Suprapubic skin (tissue), 4 donors: ENCODE measurements at regions not wholly inside any gene's neighbourhood (a gene's known extent, or its start where the extent isn't known, plus 50 kb on each side); places are given as distances from the start of the nearest gene placed in this dataset.

Source experiments
- POLR2A ChIP-seq, 2 donors: fragments of 450-650 bp; IDR thresholded peaks; one replicate each; pipeline ENCODE4 v1.6.1; 2017; ENCODE audit warnings: antibody characterized with exemption in 2 of 2, mild to moderate bottlenecking in 2 of 2, moderate library complexity in 2 of 2
- POLR2AphosphoS5 ChIP-seq, 3 donors: sonication (generic); formaldehyde crosslinking; IDR thresholded peaks; one replicate each; pipeline ENCODE4 v1.6.1; 2017; ENCODE audit warnings: antibody characterized with exemption in 3 of 3
- TF ChIP-seq, protein P1 (sequence below), 2 donors: fragments of 200-600 bp in 1 of 2; fragments of 450-650 bp in 1 of 2; sonication (generic) in 1 of 2; IDR thresholded peaks; one replicate each; pipeline ENCODE4 v1.5.1; 2016 to 2019; ENCODE audit warnings: antibody characterized with exemption in 2 of 2, mild to moderate bottlenecking in 1 of 2, moderate library complexity in 1 of 2

GRCh38 chr3:70857916-70858315 lies 545.5 kb upstream of the MDFIC2 start:
- TF ChIP-seq POLR2AphosphoS5 (IDR thresholded peaks at IDR 0.05) (no peak), POLR2A (IDR thresholded peaks at IDR 0.05) (no peak)
- TF ChIP-seq, protein P1, sequence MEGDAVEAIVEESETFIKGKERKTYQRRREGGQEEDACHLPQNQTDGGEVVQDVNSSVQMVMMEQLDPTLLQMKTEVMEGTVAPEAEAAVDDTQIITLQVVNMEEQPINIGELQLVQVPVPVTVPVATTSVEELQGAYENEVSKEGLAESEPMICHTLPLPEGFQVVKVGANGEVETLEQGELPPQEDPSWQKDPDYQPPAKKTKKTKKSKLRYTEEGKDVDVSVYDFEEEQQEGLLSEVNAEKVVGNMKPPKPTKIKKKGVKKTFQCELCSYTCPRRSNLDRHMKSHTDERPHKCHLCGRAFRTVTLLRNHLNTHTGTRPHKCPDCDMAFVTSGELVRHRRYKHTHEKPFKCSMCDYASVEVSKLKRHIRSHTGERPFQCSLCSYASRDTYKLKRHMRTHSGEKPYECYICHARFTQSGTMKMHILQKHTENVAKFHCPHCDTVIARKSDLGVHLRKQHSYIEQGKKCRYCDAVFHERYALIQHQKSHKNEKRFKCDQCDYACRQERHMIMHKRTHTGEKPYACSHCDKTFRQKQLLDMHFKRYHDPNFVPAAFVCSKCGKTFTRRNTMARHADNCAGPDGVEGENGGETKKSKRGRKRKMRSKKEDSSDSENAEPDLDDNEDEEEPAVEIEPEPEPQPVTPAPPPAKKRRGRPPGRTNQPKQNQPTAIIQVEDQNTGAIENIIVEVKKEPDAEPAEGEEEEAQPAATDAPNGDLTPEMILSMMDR (IDR thresholded peaks at IDR 0.05): no peak
